H9 (cell line): ENCODE measurements at regions not wholly inside any gene's neighbourhood (a gene's known extent, or its start where the extent isn't known, plus 50 kb on each side); places are given as distances from the start of the nearest gene placed in this dataset.

Source experiments
- DNase-seq: peaks from one replicate; pipeline ENCODE4 v3.0.0-alpha.2; 2017
- H2AFZ ChIP-seq: one replicate; pipeline ENCODE4 v1.6.1; 2013; ENCODE audit warnings: mild to moderate bottlenecking, low read length, control low read depth, moderate library complexity
- H2AK5ac ChIP-seq: 2 replicates; pipeline ENCODE4 v1.6.1; 2013; ENCODE audit warnings: low read length, control low read depth, mixed read lengths; ENCODE audit not compliant: insufficient read length
- H2BK120ac ChIP-seq: one replicate; pipeline ENCODE4 v1.6.1; 2013; ENCODE audit warnings: low read depth, mild to moderate bottlenecking, low read length, control low read depth, inconsistent platforms; ENCODE audit not compliant: poor library complexity, severe bottlenecking
- H2BK12ac ChIP-seq: 2 replicates; pipeline ENCODE4 v1.6.1; 2013; ENCODE audit warnings: low read length, control low read depth, mixed read lengths, low read depth; ENCODE audit not compliant: insufficient read length
- H2BK15ac ChIP-seq: 2 replicates; pipeline ENCODE4 v1.6.1; 2013; ENCODE audit warnings: low read depth, low read length, control low read depth
- H2BK20ac ChIP-seq: one replicate; pipeline ENCODE4 v1.6.1; 2013; ENCODE audit warnings: low read depth, mild to moderate bottlenecking, low read length, control low read depth, inconsistent platforms; ENCODE audit not compliant: poor library complexity, severe bottlenecking
- H2BK5ac ChIP-seq: 2 replicates; pipeline ENCODE4 v1.6.1; 2013; ENCODE audit warnings: low read length, control low read depth, mixed read lengths; ENCODE audit not compliant: insufficient read length
- H3K14ac ChIP-seq: 2 replicates; pipeline ENCODE4 v1.6.1; 2013; ENCODE audit warnings: low read length, control low read depth; ENCODE audit not compliant: insufficient read depth
- H3K18ac ChIP-seq: 2 replicates; pipeline ENCODE4 v1.6.1; 2013; ENCODE audit warnings: low read depth, mild to moderate bottlenecking, mixed read lengths, low read length, control low read depth; ENCODE audit not compliant: insufficient read length
- H3K23ac ChIP-seq: 2 replicates; pipeline ENCODE4 v1.6.1; 2013; ENCODE audit warnings: low read length, control low read depth, mixed read lengths, low read depth; ENCODE audit not compliant: insufficient read length
- H3K23me2 ChIP-seq: 2 replicates; pipeline ENCODE4 v1.6.1; 2013; ENCODE audit warnings: low read depth, mild to moderate bottlenecking, mixed read lengths, low read length, control low read depth; ENCODE audit not compliant: insufficient read length, poor library complexity, severe bottlenecking
- H3K27ac ChIP-seq: 2 replicates; pipeline ENCODE4 v1.5.1; 2013; ENCODE audit warnings: low read length, control low read depth, mixed read lengths, low read depth; ENCODE audit not compliant: insufficient read length
- H3K27me3 ChIP-seq: 2 replicates; pipeline ENCODE4 v1.6.1; 2013; ENCODE audit warnings: low read length, control low read depth, inconsistent platforms; ENCODE audit not compliant: insufficient read depth
- H3K4ac ChIP-seq: 2 replicates; pipeline ENCODE4 v1.6.1; 2013; ENCODE audit warnings: low read depth, mild to moderate bottlenecking, control low read depth, inconsistent platforms, low read length, moderate library complexity
- H3K4me1 ChIP-seq: 2 replicates; pipeline ENCODE4 v1.6.1; 2013; ENCODE audit warnings: low read length, control low read depth, inconsistent platforms; ENCODE audit not compliant: insufficient read depth
- H3K4me2 ChIP-seq: 2 replicates; pipeline ENCODE4 v1.6.1; 2013; ENCODE audit warnings: low read length, control low read depth, mixed read lengths; ENCODE audit not compliant: insufficient read length, insufficient read depth
- H3K56ac ChIP-seq: 2 replicates; pipeline ENCODE4 v1.6.1; 2013; ENCODE audit warnings: low read depth, mild to moderate bottlenecking, mixed read lengths, low read length, control low read depth; ENCODE audit not compliant: insufficient read length
- H3K79me1 ChIP-seq: 2 replicates; pipeline ENCODE4 v1.6.1; 2013; ENCODE audit warnings: low read depth, mild to moderate bottlenecking, moderate library complexity, low read length, control low read depth, inconsistent platforms; ENCODE audit not compliant: insufficient read depth, poor library complexity, severe bottlenecking
- H3K79me2 ChIP-seq: 2 replicates; pipeline ENCODE4 v1.6.1; 2013; ENCODE audit warnings: low read length, control low read depth, inconsistent platforms; ENCODE audit not compliant: insufficient read depth
- H3K9ac ChIP-seq: 2 replicates; pipeline ENCODE4 v1.6.1; 2013; ENCODE audit warnings: low read length, control low read depth, mixed read lengths; ENCODE audit not compliant: insufficient read length; ENCODE audit errors: extremely low read depth
- H3K9me3 ChIP-seq: one replicate; pipeline ENCODE4 v1.6.1; 2013; ENCODE audit warnings: low read depth, low read length, inconsistent platforms; ENCODE audit not compliant: control insufficient read depth
- H3T11ph ChIP-seq: one replicate; pipeline ENCODE4 v1.6.1; 2013; ENCODE audit warnings: mild to moderate bottlenecking, low read length, control low read depth, inconsistent platforms
- H4K20me1 ChIP-seq: one replicate; pipeline ENCODE4 v1.6.1; 2013; ENCODE audit not compliant: control insufficient read depth, insufficient read length, insufficient read depth
- H4K5ac ChIP-seq: 2 replicates; pipeline ENCODE4 v1.6.1; 2013; ENCODE audit warnings: low read depth, mild to moderate bottlenecking, mixed read lengths, low read length, control low read depth; ENCODE audit not compliant: insufficient read length
- H4K8ac ChIP-seq: replicated peaks from 2 replicates; pipeline ENCODE4 v1.6.1; 2013; ENCODE audit warnings: low read length, control low read depth, mixed read lengths, low read depth; ENCODE audit not compliant: insufficient read length
- H4K91ac ChIP-seq: 2 replicates; pipeline ENCODE4 v1.6.1; 2013; ENCODE audit warnings: low read depth, mild to moderate bottlenecking, moderate library complexity, mixed read lengths, low read length, control low read depth; ENCODE audit not compliant: insufficient read length
- H3K27ac Mint-ChIP-seq, 3 experiments: 2 replicates in 2 of 3; 3 replicates in 1 of 3; pipeline ENCODE4 v1.8.0; 2020 to 2021; ENCODE audit warnings: mixed read lengths in 3 of 3, mild to moderate bottlenecking in 1 of 3, moderate library complexity in 1 of 3
- H3K27me3 Mint-ChIP-seq: 2 replicates; pipeline ENCODE4 v1.8.0; 2021; ENCODE audit warnings: low read depth, mild to moderate bottlenecking, moderate library complexity, mixed read lengths
- H3K36me3 Mint-ChIP-seq, 3 experiments: 2 replicates in 2 of 3; 3 replicates in 1 of 3; pipeline ENCODE4 v1.8.0; 2020 to 2021; ENCODE audit warnings: low read depth in 3 of 3, mixed read lengths in 3 of 3; ENCODE audit not compliant: insufficient read depth in 1 of 3
- H3K4me1 Mint-ChIP-seq, 2 experiments: 2 replicates each; pipeline ENCODE4 v1.8.0; 2020; ENCODE audit warnings: mixed read lengths in 2 of 2
- H3K4me3 Mint-ChIP-seq, 2 experiments: 2 replicates in 1 of 2; 3 replicates in 1 of 2; pipeline ENCODE4 v1.8.0; 2020 to 2021; ENCODE audit warnings: mild to moderate bottlenecking in 2 of 2, mixed read lengths in 2 of 2, moderate library complexity in 1 of 2
- H3K9me3 Mint-ChIP-seq, 2 experiments: 2 replicates in 1 of 2; 3 replicates in 1 of 2; pipeline ENCODE4 v1.8.0; 2020; ENCODE audit warnings: mild to moderate bottlenecking in 2 of 2, mixed read lengths in 2 of 2, moderate library complexity in 1 of 2
- CTCF ChIP-seq: fragments of 200-600 bp; sonication (generic); conservative IDR thresholded peaks from 3 replicates; pipeline ENCODE4 v1.8.0; 2021; ENCODE audit warnings: antibody characterized with exemption, mild to moderate bottlenecking
- WGBS: extraction: QIAGEN DNeasy Blood & Tissue Kit; methylation state at CpG from one replicate; pipeline ENCODE4 v1.1.7; 2013; ENCODE audit warnings: missing lambda C conversion rate, low lambda C conversion rate, mixed read lengths; ENCODE audit not compliant: insufficient read length; ENCODE audit errors: extremely low coverage; 5-methylcytosine and 5-hydroxymethylcytosine counted together

- H3K4ac ChIP-seq = no peak overlapping the region
- H2BK12ac ChIP-seq = no peak overlapping the region
- H3K4me1 ChIP-seq = no peaks in the 10 kb centered on the region
- H3K18ac ChIP-seq = no peak overlapping the region
- H3K36me3 Mint-ChIP-seq = peaks cover 15 to 35% (median 20%) of the 10 kb centered on the region in 3 experiments
- H3K27ac Mint-ChIP-seq = no peak overlapping the region; a peak in 1 of 7 replicates
- DNase-seq = no peak
- no peak overlapping the region for H2BK20ac ChIP-seq
- H3K27me3 Mint-ChIP-seq = peaks cover 8% of the 10 kb centered on the region
- H3K23me2 ChIP-seq = no peaks in the 10 kb centered on the region
- H3K27ac ChIP-seq = no peak overlapping the region
- H3K56ac ChIP-seq = no peak overlapping the region
- H3K14ac ChIP-seq = no peak overlapping the region
- H3K4me1 Mint-ChIP-seq = no peaks in the 10 kb centered on the region
- H4K8ac ChIP-seq = no peak overlapping the region
- no peak overlapping the region for H3T11ph ChIP-seq
- no peak overlapping the region for H2BK5ac ChIP-seq
- no peak overlapping the region for H3K4me2 ChIP-seq
- no peak overlapping the region for H4K5ac ChIP-seq
- H3K9me3 Mint-ChIP-seq = peaks cover 54 to 69% of the 10 kb centered on the region in 2 experiments
- no peak overlapping the region for H4K91ac ChIP-seq
- H2BK120ac ChIP-seq = no peak overlapping the region
- H2BK15ac ChIP-seq = no peak overlapping the region
- H3K79me2 ChIP-seq = no peaks in the 10 kb centered on the region
- no peak overlapping the region for H2AK5ac ChIP-seq
- no peak for TF ChIP-seq CTCF
- H3K27me3 ChIP-seq = no peaks in the 10 kb centered on the region
- H3K23ac ChIP-seq = no peak overlapping the region
- H3K9ac ChIP-seq = no peak overlapping the region
- WGBS = no CpG with 5 or more reads among the region's 8 CpGs
- no peaks in the 10 kb centered on the region for H3K79me1 ChIP-seq
- H2AFZ ChIP-seq = no peak overlapping the region
- peaks cover 13% of the 10 kb centered on the region for H3K9me3 ChIP-seq
- H3K4me3 Mint-ChIP-seq = no peak overlapping the region; a peak in 1 of 5 replicates
- H4K20me1 ChIP-seq = no peaks in the 10 kb centered on the region
Measured at GRCh38 chr20:24859539-24859938, 89.5 kb upstream of the CST7 start.
